Activated naive CD4-positive, alpha-beta T cell treated with anti-CD3 and anti-CD28 coated beads for 36 hours (primary cell): ENCODE measurements at regions not wholly inside any gene's neighbourhood (a gene's known extent, or its start where the extent isn't known, plus 50 kb on each side); places are given as distances from the start of the nearest gene placed in this dataset.

ENCODE experiments used
- CTCF ChIA-PET: fragments of 350-600 bp; sonication (Branson Sonifier 250); formaldehyde crosslinking; loops from one replicate; lab custom pipeline; 2021; ENCODE audit warnings: antibody characterized with exemption; lab: Charles Lee
- DNase-seq: peaks from one replicate; pipeline ENCODE4 v3.0.0-alpha.2; 2020
- H3K27ac Mint-ChIP-seq: one replicate; pipeline ENCODE4 v1.8.0; 2021; ENCODE audit warnings: mild to moderate bottlenecking, mixed read lengths
- H3K27me3 Mint-ChIP-seq: one replicate; pipeline ENCODE4 v1.8.0; 2021; ENCODE audit warnings: low read depth, mixed read lengths
- H3K36me3 Mint-ChIP-seq: one replicate; pipeline ENCODE4 v1.8.0; 2021; ENCODE audit warnings: low read depth, mixed read lengths
- H3K4me1 Mint-ChIP-seq: one replicate; pipeline ENCODE4 v1.8.0; 2021; ENCODE audit warnings: low read depth, mixed read lengths
- H3K4me3 Mint-ChIP-seq: one replicate; pipeline ENCODE4 v1.8.0; 2021; ENCODE audit warnings: mild to moderate bottlenecking, moderate library complexity, mixed read lengths
- H3K9me3 Mint-ChIP-seq: one replicate; pipeline ENCODE4 v1.8.0; 2021; ENCODE audit warnings: mixed read lengths
- intact Hi-C: fragments of 100-400 bp; cut with micrococcal nuclease; formaldehyde crosslinking; loops from one replicate; pipeline ENCODE4 v1.15.1; 2023

DNA sequence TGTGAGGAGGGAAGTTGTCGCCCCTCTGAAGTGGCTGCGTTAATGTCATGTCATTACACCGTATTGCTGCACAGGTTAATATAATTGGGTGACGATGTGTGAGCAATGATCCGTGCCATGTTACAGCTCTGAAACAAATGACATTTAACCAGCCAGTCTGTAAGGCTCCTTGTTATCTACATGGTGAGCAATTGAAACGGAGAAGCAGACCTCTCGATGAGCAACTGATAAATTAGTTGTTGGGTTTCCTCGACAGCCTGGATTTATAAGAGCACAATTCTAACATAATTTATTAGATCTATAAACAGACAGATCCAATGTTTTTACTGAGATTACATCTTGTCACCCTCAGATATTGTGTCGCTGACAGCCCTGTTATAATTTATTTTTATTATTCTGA, 49.9 kb upstream of the MAFB start:
- DNase-seq, result no peak
- Mint-ChIP-seq H3K27ac (no peak overlapping the region), H3K4me3 (no peak overlapping the region), H3K27me3 (peaks cover 12% of the 10 kb centered on the region), H3K9me3 (no peaks in the 10 kb centered on the region), H3K4me1 (no peaks in the 10 kb centered on the region), H3K36me3 (no peaks in the 10 kb centered on the region)
- CTCF ChIA-PET, result interaction anchor here (0.6 to 4.1 kb wide), 2 partner anchors 21 to 224 kb away, joined by 3 to 37 read pairs; no protein-coding TSS in a partner anchor
- intact Hi-C loops, result no loop called here

DNA sequence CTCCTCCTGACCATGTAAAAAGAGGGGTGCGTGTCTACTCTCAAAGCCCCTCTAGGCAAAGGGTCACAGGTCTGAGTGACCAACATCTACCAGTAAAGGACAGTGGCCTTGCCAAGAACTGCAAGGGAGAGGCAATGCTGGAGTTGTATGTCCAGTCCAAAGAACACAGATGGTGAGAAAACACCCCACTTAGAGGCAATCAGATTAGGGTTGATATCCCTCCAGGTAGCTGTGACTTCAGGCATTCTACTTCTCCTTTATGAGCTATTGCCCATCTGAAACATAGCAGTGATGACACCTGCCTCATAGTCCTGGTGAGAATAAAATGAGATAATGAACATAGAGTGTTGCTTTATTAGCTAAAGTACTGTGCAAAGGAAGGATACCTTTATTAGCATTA, 50.8 kb upstream of the MAFB start:
- no peaks in the 10 kb centered on the region for H3K36me3 Mint-ChIP-seq

GRCh38 chr20:40741507-40742106, 52.6 kb upstream of the MAFB start:
- H3K27me3 Mint-ChIP-seq, result peaks cover 7% of the 10 kb centered on the region
- no peaks in the 10 kb centered on the region for H3K4me1 Mint-ChIP-seq
- no peak overlapping the region for H3K4me3 Mint-ChIP-seq
- H3K27ac Mint-ChIP-seq, result no peak overlapping the region
- no peaks in the 10 kb centered on the region for H3K36me3 Mint-ChIP-seq
- intact Hi-C loops, result loop anchor here (1.0 to 5.0 kb wide), 2 partner anchors 206 to 222 kb away; no protein-coding TSS in a partner anchor
- CTCF ChIA-PET, result interaction anchor here (0.6 to 4.1 kb wide), 9 partner anchors 9 to 474 kb away, joined by 3 to 37 read pairs (median 4); no protein-coding TSS in a partner anchor
- no peaks in the 10 kb centered on the region for H3K9me3 Mint-ChIP-seq
- DNase-seq, result peak; percentile 60

More for the DNA sequence above, 50.8 kb upstream of the MAFB start:
- no peak for DNase-seq
- no peaks in the 10 kb centered on the region for H3K9me3 Mint-ChIP-seq
- no peaks in the 10 kb centered on the region for H3K4me1 Mint-ChIP-seq
- CTCF ChIA-PET, result interaction anchor here (1.0 to 4.1 kb wide), 5 partner anchors 10 to 223 kb away, joined by 3 to 37 read pairs (median 5); no protein-coding TSS in a partner anchor
- H3K27me3 Mint-ChIP-seq, result peaks cover 9% of the 10 kb centered on the region
- H3K4me3 Mint-ChIP-seq, result no peak overlapping the region
- no peak overlapping the region for H3K27ac Mint-ChIP-seq
- intact Hi-C loops, result loop anchor here (5.0 kb wide), 1 partner anchor 207 kb away; no protein-coding TSS in a partner anchor

DNA sequence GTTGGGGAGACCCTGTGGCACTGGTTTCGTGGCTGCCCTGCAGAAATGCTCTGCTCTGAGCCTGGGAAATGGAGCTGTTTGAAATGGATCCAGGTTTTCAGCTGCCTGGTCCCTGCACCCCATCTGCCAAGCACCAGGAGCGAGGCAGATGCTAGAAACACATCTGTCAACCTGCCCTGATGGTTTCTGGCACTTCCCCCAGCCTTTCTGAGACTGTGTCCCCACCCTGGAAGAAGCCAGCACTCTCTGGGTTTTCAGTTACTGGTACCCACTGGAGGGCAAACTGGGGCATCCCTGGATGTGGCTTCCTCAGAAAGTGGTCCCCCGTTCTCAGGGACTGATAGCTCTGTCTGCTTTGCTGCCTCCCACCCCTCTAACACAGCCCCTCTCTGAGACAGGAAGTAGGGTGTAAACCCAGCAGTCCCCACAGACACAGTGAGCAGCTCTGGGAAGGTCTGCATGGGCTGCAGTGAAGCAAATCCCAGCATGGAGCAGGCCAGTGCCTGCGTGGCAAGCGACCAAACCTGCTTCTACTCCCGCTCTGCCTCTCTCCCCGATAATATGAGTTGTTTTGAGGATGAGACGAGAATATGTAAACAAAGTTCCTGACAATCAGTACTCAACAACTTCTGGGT, 54.2 kb upstream of the MAFB start:
- DNase-seq, result no peak
- Mint-ChIP-seq H3K9me3 (no peaks in the 10 kb centered on the region), H3K4me1 (no peaks in the 10 kb centered on the region), H3K27ac (no peak overlapping the region), H3K36me3 (no peaks in the 10 kb centered on the region), H3K4me3 (no peak overlapping the region), H3K27me3 (peaks cover 3% of the 10 kb centered on the region)
- CTCF ChIA-PET, result interaction anchor here (0.6 to 1.5 kb wide), 4 partner anchors 43 to 585 kb away, joined by 3 to 8 read pairs (median 3); no protein-coding TSS in a partner anchor
- intact Hi-C loops, result loop anchor here (5.0 kb wide), 1 partner anchor 204 kb away; no protein-coding TSS in a partner anchor

GRCh38 chr20:40744072-40744817, 55.2 kb upstream of the MAFB start:
- Mint-ChIP-seq H3K9me3 (no peaks in the 10 kb centered on the region), H3K4me1 (no peaks in the 10 kb centered on the region), H3K36me3 (no peaks in the 10 kb centered on the region), H3K27ac (no peak overlapping the region), H3K27me3 (peaks cover 3% of the 10 kb centered on the region), H3K4me3 (no peak overlapping the region)
- intact Hi-C loops, result loop anchor here (5.0 kb wide), 1 partner anchor 203 kb away; no protein-coding TSS in a partner anchor
- DNase-seq, result no peak
- CTCF ChIA-PET, result interaction anchor here (0.7 to 1.5 kb wide), 3 partner anchors 42 to 219 kb away, joined by 3 to 8 read pairs (median 3); no protein-coding TSS in a partner anchor

GRCh38 chr20:40744818-40745175, 55.8 kb upstream of the MAFB start:
- H3K27me3 Mint-ChIP-seq, result peaks cover 3% of the 10 kb centered on the region
- no peaks in the 10 kb centered on the region for H3K4me1 Mint-ChIP-seq
- no peaks in the 10 kb centered on the region for H3K9me3 Mint-ChIP-seq
- H3K36me3 Mint-ChIP-seq, result no peaks in the 10 kb centered on the region
- DNase-seq, result no peak
- no peak overlapping the region for H3K4me3 Mint-ChIP-seq
- CTCF ChIA-PET, result interaction anchor here (0.7 kb wide), 1 partner anchor 217 kb away, joined by 3 read pairs; no protein-coding TSS in a partner anchor
- H3K27ac Mint-ChIP-seq, result no peak overlapping the region
- intact Hi-C loops, result loop anchor here (5.0 kb wide), 1 partner anchor 203 kb away; no protein-coding TSS in a partner anchor

- no peaks in the 10 kb centered on the region for H3K9me3 Mint-ChIP-seq
- H3K4me3 Mint-ChIP-seq, result no peak overlapping the region
- H3K27ac Mint-ChIP-seq, result no peak overlapping the region
- H3K36me3 Mint-ChIP-seq, result no peaks in the 10 kb centered on the region
- H3K27me3 Mint-ChIP-seq, result peaks cover 2% of the 10 kb centered on the region
- intact Hi-C loops, result no loop called here
- DNase-seq, result no peak
- no peaks in the 10 kb centered on the region for H3K4me1 Mint-ChIP-seq
- CTCF ChIA-PET, result interaction anchor here (1.1 kb wide), 1 partner anchor 216 kb away, joined by 3 read pairs; no protein-coding TSS in a partner anchor
Observed at GRCh38 chr20:40746251-40746650, 57.2 kb upstream of the MAFB start.

- Mint-ChIP-seq H3K36me3 (no peaks in the 10 kb centered on the region), H3K4me3 (no peak overlapping the region), H3K27me3 (no peaks in the 10 kb centered on the region), H3K9me3 (no peaks in the 10 kb centered on the region), H3K27ac (peak overlapping the region; percentile 20), H3K4me1 (no peaks in the 10 kb centered on the region)
- no peak for DNase-seq
- intact Hi-C loops, result no loop called here
- CTCF ChIA-PET, result no interaction called here
Observed at GRCh38 chr20:40748182-40748581, 59.1 kb upstream of the MAFB start.

- CTCF ChIA-PET, result interaction anchor here (0.7 to 1.8 kb wide), 3 partner anchors 9 to 356 kb away, joined by 3 to 5 read pairs (median 4); no protein-coding TSS in a partner anchor
- no peak overlapping the region for H3K4me3 Mint-ChIP-seq
- intact Hi-C loops, result no loop called here
- H3K27ac Mint-ChIP-seq, result no peak overlapping the region
- DNase-seq, result no peak
- no peaks in the 10 kb centered on the region for H3K9me3 Mint-ChIP-seq
- H3K27me3 Mint-ChIP-seq, result no peaks in the 10 kb centered on the region
- no peaks in the 10 kb centered on the region for H3K4me1 Mint-ChIP-seq
- H3K36me3 Mint-ChIP-seq, result no peaks in the 10 kb centered on the region
Observed at GRCh38 chr20:40749985-40750506, 61.0 kb upstream of the MAFB start.

- H3K36me3 Mint-ChIP-seq, result no peaks in the 10 kb centered on the region
- CTCF ChIA-PET, result interaction anchor here (1.3 to 1.8 kb wide), 2 partner anchors 9 to 11 kb away, joined by 4 to 5 read pairs; no protein-coding TSS in a partner anchor
- no peak overlapping the region for H3K27ac Mint-ChIP-seq
- no peak for DNase-seq
- intact Hi-C loops, result no loop called here
- H3K4me3 Mint-ChIP-seq, result no peak overlapping the region
- no peaks in the 10 kb centered on the region for H3K4me1 Mint-ChIP-seq
- H3K27me3 Mint-ChIP-seq, result no peaks in the 10 kb centered on the region
- no peaks in the 10 kb centered on the region for H3K9me3 Mint-ChIP-seq
Observed at GRCh38 chr20:40750541-40751035, 61.6 kb upstream of the MAFB start.

GRCh38 chr20:40753472-40753871, 64.4 kb upstream of the MAFB start:
- DNase-seq, result no peak
- CTCF ChIA-PET, result interaction anchor here (1.0 kb wide), 1 partner anchor 13 kb away, joined by 3 read pairs; no protein-coding TSS in a partner anchor
- Mint-ChIP-seq H3K27ac (no peak overlapping the region), H3K4me1 (peaks cover 20% of the 10 kb centered on the region), H3K27me3 (no peaks in the 10 kb centered on the region), H3K4me3 (no peak overlapping the region), H3K36me3 (no peaks in the 10 kb centered on the region), H3K9me3 (no peaks in the 10 kb centered on the region)
- intact Hi-C loops, result no loop called here
